SH-SY5Y (cell line): ENCODE measurements at regions not wholly inside any gene's neighbourhood (a gene's known extent, or its start where the extent isn't known, plus 50 kb on each side); places are given as distances from the start of the nearest gene placed in this dataset.

Experiments
- GATA2 ChIP-seq: IDR thresholded peaks from 2 replicates; pipeline ENCODE4 v1.6.1; 2011; ENCODE audit warnings: mild to moderate bottlenecking, low read depth, low read length
- GATA3 ChIP-seq: IDR thresholded peaks from 2 replicates; pipeline ENCODE4 v1.6.1; 2011; ENCODE audit warnings: low read depth, mild to moderate bottlenecking, low read length, moderate library complexity

DNA sequence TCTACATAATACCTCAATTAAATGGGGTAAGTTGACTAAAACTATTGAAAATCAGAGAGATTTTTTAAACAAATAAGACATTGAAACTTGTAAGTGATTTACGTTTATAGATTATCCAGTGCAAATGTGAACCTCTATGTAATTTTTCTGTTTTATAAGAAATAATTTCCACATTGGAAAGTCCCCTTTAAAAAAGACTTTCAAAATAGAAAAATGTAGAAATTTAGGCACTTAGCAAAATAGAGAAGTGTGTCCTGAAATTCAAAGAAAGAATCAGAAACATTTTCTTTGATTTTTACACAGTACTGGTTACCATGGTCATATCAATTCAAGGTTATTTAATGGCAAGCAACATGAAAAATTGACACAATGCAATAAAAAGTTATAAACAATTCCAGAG is 290.9 kb upstream of the GPR149 start:
- TF ChIP-seq GATA3 (no peak), GATA2 (no peak)
